NCI-H1092 (cell line): ENCODE measurements at regions not wholly inside any gene's neighbourhood (a gene's known extent, or its start where the extent isn't known, plus 50 kb on each side); places are given as distances from the start of the nearest gene placed in this dataset.

Experiments
- DNase-seq: peaks from one replicate; lab custom pipeline; 2025; lab: John Stamatoyannopoulos, UW

DNA sequence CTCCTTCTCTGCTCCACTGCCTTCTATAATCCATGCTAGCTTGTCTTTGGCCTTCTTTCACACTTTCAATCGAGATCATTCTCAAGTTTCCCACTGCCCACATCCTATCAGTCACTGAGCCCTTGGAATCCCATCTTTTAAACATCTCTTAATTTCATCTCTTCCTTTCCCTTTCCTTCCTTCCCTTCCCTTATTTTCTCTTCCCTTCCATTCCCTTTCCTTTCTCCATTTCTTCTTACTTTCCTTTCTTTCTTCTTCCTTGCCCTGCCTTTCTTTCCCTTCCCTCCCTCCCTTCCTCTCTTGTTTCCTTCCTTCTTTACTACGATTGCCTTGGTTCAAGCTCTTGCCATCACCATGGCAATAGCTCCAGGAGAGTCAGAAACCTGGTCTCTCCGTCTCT lies 183.8 kb downstream of the EMP1 start:
- DNase-seq = no peak

DNA sequence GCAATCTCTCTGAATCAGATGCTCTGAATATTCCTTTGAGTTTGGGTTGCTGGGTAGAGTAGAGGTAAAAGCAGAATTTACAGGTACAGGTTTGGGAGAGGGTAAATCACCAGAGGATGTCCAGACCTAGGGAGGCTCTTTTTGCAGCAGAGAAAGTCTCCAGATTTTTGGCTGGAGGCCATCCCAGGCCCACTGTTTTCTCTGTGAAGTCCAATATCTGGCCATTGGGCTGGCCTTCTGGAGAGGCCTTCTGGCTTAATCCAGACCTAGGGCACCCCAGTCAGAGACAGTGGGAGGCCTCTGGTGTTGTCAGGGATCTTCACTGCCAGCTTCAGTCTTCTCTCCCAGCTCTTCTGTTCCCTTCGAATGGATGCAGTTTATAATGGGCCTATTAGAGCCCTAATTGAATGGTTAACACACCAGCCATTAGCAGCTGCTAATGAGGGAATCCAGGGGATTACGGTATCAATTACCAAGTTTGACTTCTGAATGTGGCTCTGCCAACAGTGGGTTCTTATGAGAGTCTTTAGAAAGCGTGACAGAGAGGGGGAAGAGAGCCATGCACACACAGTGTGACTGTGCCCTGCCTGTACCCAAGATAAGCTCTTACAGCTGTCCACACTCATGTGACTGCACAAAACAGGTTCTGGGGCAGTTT lies 183.1 kb downstream of the EMP1 start:
- no peak for DNase-seq

DNA sequence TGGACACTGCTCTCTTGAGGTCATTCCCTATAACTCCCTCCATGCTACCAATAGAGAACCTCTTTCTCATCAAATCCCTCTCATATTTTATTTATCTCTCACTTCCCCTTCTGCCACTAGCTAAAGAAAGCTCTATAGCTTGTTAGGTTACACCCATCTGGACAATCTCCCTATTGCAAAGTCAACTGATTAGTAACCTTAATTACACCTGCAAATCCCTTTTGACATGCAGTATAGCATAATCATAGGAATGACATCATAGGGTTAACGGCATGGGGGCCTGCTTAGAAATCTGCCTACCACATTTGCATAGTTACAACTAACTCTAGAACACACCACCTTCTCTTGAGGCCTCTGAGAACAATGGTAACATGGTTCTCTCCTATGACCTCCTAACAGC lies 181.2 kb downstream of the EMP1 start:
- no peak for DNase-seq

DNA sequence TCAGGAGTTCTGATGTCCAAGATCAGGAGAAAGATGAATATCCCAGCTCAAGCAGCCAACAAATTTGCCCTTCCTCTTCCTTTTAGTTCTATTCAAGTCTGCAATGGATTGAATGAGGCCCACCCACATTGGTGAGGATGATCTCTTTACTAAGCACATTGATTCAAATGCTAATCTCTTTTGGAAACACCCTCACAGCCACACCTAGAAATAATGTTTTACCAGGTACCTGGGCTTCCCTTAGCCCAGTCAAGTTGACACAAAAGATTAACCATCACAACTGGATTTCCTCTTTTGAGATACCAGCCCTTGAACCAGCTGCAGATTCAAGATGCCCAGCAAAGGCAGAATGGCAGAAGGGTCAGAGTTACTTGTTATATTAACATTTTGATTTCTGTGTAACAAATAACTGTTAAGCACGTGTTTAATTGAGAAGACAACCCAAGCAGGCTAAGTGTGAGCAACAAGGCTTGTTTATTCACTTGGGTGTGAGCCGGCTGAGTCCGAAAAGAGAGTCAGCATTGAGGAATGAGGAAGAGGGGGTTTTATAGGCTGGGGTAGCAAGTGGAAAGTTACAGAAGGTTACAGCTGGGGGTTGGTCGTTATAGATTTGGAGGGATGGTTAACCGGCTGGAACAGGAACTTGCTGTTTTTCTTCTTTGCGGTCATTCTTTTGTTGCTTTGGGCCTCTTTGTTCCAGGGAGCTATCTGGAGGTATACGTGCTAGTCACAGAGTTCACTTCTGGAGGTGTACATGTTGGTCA lies 180.3 kb downstream of the EMP1 start:
- DNase-seq = no peak

DNA sequence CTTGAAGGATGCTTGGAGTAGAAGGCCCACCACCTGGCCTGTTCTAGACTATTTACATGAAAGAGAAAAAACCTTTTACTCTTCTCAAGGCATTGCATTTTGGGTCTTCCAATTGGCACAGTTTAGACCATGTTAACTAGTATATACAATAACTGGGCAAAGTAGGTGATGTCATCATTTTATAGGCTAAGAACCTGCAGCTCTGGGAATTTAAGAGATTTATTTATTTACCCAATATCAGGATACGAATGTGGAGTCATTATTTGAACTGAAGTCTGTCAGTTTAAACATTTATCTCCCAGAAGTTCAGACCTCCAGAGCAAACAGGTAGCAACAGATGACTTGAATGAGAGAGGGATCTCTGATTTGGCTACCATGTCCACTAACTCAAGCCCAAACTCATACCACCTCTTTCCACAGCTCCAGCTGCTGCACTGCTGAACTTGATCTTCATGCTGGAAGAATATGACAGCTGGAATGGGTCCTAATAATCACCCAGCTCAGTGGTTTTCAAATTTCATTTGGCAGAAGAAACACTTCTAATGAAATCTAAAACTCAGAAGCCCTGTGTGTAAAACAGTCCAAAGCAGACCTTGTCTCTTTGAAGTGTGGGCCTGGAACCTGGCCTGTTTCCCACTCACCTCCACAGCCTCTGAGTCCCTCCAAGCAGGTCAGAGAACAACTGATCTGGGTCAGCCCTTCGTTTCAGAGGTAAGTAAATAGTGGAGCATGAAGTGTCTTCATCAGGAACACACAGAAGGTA lies 179.2 kb downstream of the EMP1 start:
- peak; percentile 76 for DNase-seq

DNA sequence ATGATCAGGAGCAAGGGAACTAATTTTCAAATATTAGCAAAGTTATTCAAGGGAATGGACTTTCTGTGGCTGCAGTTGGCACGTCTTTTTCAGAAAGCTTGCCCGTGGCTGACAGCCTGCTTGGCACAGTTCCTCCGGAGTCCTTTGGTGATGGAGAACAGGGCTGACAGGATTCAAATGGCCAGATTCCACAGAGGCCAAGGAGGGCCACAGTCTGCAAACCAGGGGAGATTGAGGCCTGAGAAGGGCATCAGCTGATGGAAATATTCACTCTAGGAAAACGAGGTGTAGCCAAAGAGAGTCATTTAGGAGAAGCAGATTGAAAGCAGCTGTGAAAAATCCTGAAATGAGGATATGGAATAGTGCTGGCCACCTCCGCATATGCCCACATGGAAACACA lies 178.3 kb downstream of the EMP1 start:
- DNase-seq = no peak

DNA sequence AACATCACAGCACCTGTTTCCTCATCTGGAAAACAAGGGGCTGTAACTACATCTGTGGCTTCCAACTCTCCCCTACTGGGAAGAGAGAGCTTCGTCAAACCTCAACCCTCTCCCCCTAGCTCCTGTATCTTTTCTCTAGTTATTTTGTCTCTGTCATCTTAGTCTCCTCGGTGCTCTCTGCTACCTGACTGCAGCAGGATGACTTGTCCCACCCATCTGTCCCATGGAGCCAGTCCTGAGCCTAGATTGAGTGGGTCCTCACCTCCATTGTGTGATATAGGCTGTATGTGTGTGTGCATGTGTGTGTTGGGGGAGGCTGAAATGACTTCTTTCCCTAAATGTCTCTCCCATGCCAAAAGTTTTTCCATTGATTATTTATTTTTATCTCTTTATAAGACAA lies 177.3 kb downstream of the EMP1 start:
- no peak for DNase-seq

DNA sequence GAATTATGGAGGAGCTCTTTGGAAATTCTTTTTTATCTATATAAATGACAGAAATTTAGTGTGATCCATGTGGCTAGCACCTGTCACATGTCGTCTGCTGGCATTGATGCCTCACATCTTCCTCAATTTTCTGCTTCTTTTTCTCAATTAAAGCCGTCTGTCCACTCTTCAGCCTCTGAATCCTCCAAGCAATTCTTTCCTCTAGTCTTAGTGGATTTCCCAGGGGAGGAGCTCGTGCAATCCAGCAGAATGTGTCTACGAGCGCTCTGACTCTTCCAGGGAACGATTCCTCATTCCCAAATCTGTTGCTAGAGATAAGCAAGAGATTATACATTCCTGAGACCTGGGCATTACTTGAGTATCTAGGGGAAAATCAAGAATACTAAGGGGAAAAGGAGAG lies 176.6 kb downstream of the EMP1 start:
- DNase-seq = no peak

DNA sequence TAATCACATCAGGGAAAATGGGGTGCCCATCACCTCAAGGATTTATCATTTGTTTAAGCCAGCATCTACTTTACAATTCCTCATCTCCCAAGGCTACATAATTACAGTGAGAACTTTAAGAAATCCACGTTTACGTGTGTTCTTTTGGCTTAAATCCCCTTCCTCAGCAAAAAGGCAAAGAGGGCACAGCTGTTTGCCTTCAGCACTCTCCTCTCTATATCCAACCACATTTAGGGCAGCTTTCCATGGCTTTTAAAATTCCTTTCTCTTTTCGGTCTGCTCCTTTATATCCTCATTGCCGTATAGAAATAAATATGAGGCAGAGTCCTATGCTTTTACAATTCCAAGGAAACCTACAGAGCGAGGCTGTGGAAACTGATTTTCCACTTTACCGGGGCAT lies 175.9 kb downstream of the EMP1 start:
- no peak for DNase-seq

DNA sequence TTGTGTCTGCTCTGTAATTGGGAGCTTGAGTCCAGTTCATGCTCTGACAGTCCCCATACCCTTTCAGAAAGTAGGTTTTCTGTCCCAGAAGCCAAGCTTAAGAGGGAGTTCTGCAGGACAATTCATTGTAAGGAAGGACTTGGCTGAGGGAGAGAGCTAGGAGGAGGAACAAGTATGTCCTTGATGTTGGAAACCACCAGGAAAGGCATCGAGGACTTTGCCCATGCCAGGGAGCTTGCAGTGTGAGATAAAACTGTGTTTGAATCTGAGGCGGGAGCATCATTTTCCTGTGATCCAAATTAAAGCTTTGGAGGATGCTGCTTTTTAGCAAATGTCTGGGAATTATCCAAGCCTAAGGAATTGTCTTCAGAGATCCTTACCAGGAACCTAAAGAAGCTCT lies 175.3 kb downstream of the EMP1 start:
- no peak for DNase-seq

DNA sequence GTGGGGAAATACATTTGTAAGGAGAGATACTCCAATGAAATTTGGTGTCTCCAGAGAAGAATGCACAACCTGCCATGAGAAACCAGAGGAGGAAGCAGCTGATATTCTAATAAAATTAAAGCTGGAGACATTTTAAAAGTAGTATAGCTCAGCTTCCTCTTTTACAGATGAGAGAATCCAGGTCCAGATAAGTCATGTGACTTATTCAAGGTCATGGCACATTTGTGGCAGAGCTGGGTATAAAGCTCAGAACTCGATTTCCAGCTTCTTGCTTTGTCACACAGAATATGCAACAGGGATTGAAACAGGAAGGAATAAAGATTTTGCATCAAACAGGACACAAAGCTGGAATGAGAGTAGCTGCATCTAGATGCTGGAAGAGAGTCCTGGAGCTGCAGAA lies 174.8 kb downstream of the EMP1 start:
- no peak for DNase-seq

DNA sequence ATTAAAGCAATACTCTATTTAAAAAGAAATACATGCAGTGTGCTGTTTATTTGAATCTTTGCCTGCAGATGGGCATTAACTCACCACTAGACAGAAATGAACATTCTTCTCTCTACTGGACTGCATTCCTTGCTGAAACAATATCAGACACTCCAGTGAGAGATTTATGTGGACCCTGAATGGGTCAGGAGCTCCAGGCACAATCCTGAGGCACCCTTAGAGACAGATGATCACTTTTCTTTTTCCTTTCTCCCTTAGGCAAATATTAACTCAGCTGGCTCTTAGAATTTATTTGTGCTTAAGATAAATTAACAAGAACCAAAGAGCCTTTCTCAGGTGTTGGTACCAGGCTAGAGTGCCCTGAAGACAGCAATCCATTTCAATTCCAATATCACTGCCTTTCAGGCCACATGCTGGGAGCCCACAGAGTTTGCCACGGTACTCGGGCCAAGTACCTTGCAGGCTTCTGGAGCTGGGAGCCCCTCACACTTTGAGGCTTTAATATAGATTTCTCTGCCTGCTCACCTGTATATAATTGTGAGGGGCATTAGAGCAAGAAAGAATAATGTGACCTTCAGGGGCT lies 173.0 kb downstream of the EMP1 start:
- DNase-seq = peak; percentile 38

DNA sequence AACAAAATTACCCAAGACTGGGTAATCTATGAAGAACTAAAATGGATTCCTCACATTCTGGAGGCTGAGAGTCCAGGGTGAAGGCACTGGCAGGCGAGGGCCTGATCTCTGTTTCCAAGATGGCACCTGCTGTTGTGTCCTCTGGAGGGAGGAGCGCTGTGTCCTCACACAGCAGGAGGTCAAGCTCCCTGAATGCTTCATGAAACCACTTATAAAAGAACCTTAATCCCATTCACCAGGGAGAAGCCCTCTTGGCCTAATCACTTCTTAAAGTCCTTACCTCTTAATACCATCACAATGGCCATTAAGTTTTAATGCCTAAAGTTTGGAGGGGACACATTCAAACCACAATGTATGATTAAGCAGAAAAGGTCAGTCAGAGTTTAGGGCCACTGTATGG lies 172.4 kb downstream of the EMP1 start:
- DNase-seq = peak; percentile 13

DNA sequence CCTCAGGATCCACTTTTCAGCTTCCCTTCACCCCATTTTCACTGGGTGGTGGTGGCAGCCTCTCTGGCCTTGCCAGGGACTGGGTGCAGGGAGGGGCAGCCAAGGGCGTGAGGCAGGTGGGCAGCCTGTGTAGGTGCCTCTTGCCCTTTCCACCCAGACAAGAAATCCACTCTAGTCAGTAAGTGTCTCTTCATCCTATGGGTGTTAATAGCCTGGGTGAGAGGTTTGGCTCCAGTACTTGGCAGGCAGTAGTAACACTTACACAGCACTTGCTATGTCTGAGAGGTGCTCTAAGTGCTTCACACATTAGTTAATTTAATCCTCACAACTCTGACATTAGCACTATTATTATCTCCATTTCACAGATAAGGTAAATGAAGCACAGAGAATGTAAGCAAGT lies 171.9 kb downstream of the EMP1 start:
- peak; percentile 80 for DNase-seq

DNA sequence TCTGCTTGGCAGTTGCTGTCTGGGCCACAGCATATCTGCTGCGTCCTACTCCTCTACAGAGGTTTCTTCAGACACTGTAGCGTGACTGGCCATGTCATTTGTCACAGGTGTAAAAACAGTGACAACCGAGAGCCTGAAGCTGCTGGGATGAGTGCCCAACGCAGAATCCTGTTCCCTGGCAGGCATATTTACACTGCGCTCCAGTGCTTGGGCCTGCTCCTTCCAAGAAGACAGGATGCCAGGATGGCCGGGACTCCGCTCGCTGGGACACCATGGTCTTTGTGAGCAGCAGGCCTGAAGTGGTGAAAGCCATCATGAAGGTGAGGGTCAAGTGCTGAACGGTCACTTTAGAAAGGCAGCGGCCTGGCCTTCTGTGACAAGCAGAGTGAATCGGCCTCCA lies 171.4 kb downstream of the EMP1 start:
- peak; percentile 36 for DNase-seq

DNA sequence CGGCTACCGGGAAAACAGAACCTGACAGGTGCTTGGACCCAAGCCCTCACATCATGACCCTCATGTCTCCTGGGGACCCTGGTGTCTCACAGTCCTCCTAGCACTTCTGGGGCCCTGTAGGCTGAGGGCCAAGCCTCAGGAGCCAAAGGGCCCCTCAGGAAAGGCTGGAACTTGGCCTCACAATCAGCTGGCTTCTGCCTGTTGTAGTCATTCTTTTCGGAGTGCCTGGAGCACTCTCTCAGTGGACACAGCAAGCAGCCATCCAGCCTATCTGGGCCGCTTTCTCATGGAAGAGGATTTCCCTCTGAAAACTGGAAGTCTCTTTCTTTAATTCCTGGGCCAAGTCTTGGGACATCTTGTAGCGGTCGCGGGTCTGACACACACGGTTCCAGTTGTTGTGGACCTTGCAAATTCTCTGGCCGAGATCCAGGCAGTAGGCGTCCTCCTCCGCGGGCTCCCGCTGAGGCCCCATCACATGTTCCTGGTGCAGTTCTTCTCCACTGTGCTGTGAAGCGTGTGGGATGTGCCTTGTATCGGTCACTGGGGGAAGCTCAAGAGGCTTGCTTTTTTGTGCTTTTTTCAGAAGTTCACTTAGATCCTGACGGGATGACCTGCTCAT lies 169.3 kb downstream of the EMP1 start:
- DNase-seq = no peak

DNA sequence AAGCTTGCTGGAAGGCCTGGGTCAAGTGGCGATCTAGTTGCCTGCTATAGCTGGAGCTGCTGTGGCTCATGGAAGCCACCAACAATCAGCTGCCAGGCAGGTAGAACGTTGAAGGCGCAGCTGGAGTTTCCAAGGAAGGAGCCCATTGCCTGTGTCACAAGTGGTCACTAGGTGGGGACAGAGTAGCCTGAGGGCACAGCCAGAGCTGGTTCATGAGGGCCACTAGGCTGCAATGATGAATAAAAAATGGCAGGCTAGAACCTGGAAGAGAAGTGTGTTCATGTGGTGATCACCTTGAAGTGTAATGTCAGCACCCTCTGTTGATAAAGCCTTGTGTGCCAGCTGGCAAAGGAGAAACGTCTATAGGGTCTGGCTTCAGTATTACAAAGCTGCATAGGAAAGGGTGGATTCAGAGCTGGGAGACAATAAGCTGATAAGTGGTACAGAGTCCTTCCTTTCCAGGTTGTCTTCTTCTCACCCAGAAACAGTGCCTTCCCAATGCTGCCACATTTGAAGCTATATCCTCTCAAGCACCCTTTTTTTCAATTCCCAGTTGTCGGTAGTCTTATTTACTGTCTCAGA lies 165.8 kb downstream of the EMP1 start:
- peak; percentile 67 for DNase-seq

DNA sequence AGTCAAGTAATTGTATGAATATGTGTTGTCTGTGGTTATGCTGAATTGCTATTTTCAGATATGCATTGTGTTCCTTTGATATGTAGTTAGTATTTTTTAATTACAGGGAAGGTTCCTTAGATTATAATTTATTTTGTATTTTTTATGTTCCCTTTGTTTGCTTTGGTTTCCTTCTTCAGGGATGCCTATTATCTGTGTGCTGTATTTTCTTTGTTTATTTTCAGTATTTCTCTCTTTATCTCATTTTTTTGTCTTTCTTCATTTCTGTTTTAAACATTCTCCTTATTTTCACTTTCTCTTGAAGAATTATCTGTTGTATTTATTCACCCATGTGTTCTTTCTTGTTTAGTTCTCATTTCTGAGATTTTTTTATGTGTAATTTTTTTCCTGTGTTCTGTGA lies 163.1 kb downstream of the EMP1 start:
- DNase-seq = no peak

DNA sequence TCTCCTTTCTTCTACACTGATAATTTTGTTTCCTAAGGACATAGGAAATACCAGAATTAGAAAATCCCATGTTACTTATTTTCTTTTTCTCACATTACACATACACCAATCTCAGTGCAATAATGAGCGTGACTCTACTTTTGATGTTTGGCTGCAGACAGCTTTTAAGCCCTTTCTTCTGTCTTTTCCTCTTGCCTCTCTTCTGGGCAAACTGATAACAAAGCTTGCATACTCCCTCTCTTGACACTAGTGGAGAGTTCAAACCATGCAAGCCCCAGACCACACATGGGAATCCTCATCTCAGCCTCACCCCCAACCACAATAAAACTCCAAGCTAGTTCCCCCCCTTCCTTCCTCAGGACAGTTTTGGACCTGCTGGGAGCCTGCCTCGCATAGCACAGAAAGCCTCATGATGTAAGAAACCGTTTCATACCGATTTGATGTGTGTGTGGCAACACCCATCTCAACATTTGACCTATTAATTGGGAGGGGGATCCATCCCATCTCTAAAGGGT lies 161.9 kb downstream of the EMP1 start:
- DNase-seq = no peak

DNA sequence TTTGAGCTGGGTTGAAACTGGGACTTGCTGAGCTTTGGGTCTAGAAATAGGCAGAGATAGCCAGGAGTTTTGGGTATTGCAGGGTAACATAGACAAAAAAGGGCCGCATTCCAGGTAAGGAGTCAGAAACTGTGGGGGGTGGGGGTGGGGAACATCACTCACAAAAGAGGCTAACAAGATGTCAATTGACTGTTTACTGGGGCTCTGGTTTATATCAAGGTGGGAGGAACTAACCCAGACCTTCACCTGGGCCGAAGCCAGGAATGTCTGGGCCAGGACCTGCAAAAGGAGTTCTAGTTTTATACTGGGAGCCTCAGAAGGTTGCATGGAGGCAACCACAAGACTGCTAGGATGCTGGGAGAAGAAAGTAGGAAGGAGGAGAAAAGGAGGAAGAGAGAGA lies 154.4 kb downstream of the EMP1 start:
- no peak for DNase-seq

DNA sequence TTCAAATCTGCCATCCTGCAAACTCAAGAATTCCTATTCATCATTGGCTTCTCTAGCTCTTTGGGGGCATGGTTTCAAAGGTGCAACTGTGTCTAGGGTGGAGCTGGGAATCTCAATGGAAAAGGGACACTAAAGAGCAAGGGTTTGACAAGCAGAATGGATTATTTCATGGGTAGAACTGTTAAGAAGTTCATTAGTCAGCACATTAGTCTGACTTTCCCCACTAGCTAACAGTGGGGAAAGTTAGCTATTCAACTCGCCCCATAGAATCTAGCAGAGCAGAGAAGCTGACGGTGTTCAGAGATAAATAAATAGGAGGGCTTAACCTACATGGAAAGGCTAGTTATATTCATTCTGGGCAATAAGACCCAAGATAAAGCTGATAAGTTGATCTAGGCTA lies 153.9 kb downstream of the EMP1 start:
- no peak for DNase-seq

DNA sequence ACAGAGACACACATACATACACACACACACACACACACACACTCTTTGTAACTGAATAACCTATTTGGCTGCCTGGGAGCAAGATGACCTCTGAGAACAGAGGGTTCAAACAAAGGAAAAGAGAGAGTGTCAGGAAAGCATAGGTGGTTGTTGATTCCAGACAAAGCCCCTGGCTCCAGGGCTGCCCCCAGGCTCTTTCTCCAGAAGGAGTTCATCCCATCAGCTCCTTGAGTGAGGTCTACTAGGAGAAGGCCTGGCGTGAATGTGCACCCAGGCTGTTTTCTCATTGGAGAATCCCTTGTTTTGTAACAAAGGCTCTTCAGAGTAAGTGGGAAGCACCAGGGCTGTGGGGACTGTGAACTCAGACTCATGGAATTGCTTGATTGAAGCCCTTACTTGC lies 151.9 kb downstream of the EMP1 start:
- no peak for DNase-seq
